HAP-1 (cell line): ENCODE measurements at regions not wholly inside any gene's neighbourhood (a gene's known extent, or its start where the extent isn't known, plus 50 kb on each side); places are given as distances from the start of the nearest gene placed in this dataset.

Experiments used
- DNase-seq, 2 experiments: peaks; one replicate each; pipeline ENCODE4 v3.0.0-alpha.2; 2016 to 2020; ENCODE audit warnings: low spot score in 2 of 2
- H3K27me3 ChIP-seq: fragments of 250-450 bp; sonication (Bioruptor Pico); 2 replicates; pipeline ENCODE4 v1.5.1; 2020; ENCODE audit warnings: low read depth, mild to moderate bottlenecking, moderate library complexity
- H3K36me3 ChIP-seq: fragments of 250-450 bp; sonication (Bioruptor Pico); replicated peaks from 2 replicates; pipeline ENCODE4 v1.5.1; 2020; ENCODE audit warnings: mild to moderate bottlenecking
- H3K4me1 ChIP-seq: fragments of 250-450 bp; sonication (Bioruptor Pico); 2 replicates; pipeline ENCODE4 v1.5.1; 2020; ENCODE audit warnings: mild to moderate bottlenecking
- H3K4me3 ChIP-seq: fragments of 250-450 bp; sonication (Bioruptor Pico); 2 replicates; pipeline ENCODE4 v1.5.1; 2020; ENCODE audit warnings: mild to moderate bottlenecking, moderate library complexity
- H3K9me3 ChIP-seq: fragments of 250-450 bp; sonication (Bioruptor Pico); 2 replicates; pipeline ENCODE4 v1.5.1; 2020; ENCODE audit warnings: mild to moderate bottlenecking, moderate library complexity
- in situ Hi-C: fragments of 300-500 bp; cut with MboI; formaldehyde crosslinking; loops from 3 replicates; pipeline ENCODE4 v1.14.3; 2020; ENCODE audit warnings: low sequenced_read_pairs, inconsistent platforms, mixed read lengths

DNA sequence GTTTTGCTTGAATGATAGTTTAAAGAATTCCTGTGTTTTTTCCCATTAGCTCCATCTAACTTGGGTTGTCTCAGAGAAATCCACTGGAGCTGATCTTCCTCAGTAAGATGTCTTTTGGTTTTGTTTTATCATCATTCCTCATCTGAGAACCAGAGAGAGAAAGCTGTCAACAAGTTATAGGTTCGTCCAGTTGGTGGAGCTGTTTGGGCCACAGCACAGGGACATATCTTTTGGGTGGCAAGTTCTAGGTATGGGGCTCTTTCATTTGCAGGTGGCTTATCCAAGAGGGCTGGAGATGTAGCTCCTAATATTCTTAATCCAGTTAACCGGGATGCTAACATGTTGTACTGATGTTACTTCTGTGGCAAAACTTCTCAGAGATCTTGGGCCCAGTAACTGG is 174.2 kb downstream of the KCNRG start:
- Histone ChIP-seq H3K27me3 (no peaks in the 10 kb centered on the region), H3K36me3 (no peaks in the 10 kb centered on the region), H3K9me3 (no peaks in the 10 kb centered on the region), H3K4me3 (no peak overlapping the region), H3K4me1 (peaks cover 10% of the 10 kb centered on the region)
- no peak for DNase-seq
- in situ Hi-C loops, result no loop called here

DNA sequence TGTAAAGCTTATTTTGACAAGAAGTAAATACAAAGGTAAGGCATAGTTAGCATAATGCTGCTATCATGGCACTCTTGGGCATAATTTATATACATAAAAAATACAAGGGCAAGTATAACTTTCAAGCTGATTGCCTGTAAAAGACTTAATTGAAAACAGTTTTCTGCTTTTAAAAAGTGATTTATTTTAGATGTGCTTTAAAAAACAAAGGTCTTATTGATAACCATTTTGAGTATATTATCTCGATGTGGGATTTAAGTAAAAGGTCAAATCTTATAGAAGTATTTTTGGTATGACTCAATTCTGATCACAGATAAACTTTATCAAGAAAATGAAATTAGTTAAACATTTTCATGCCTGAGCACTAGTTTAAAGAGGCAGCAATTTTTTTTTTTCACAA is 175.8 kb downstream of the KCNRG start:
- no peaks in the 10 kb centered on the region for H3K36me3 ChIP-seq
- no peaks in the 10 kb centered on the region for H3K27me3 ChIP-seq
- in situ Hi-C loops, result no loop called here
- H3K4me3 ChIP-seq, result no peak overlapping the region
- H3K9me3 ChIP-seq, result no peaks in the 10 kb centered on the region
- peaks cover 10% of the 10 kb centered on the region for H3K4me1 ChIP-seq
- no peak for DNase-seq

DNA sequence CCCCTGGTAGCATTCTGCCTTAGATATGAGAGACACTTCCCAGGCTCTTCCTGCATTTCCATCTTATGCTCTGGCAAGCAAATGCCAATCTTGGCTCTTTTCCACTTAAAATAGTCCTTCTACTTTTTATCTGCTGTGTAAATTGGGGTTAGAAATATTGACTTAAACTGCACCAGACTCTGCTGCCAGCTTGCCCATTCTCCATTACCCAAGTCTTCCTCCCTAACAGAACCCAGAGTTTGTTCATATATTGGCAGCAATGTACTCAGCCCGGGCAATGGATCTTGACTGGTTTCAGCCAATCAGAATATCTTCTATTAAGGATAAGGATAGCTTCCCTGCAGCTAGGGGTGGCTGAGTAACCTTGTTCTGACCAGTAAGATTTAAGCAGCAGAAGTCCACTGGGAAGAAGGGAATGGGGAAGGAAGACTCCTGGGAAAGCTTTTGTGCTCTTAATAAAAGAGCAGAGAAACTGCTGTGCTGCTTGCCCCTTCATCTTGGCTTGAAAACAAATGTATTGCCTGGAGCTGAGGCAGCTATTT is 177.1 kb downstream of the KCNRG start:
- no peak for DNase-seq
- Histone ChIP-seq H3K4me1 (peaks cover 10% of the 10 kb centered on the region), H3K27me3 (no peaks in the 10 kb centered on the region), H3K36me3 (no peaks in the 10 kb centered on the region), H3K9me3 (no peaks in the 10 kb centered on the region), H3K4me3 (no peak overlapping the region)
- in situ Hi-C loops, result no loop called here

DNA sequence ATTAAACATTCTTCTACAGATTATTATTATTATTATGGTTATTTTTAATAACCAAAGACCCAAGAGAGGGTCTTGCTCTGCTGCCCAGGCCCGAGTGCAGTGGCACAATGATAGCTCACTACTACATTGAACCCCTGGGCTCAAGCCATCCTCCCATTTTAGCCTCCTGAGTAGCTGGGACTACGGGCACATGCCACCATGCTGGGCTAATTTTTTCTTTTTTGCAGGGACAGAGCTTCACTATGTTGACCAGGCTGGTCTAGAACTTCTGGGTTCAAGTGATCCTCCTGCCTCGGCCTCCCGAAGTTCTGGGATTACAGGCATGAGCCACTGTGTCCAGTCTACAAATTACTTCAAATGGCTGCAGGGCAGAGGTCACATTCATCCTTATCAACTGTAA is 179.8 kb downstream of the KCNRG start:
- in situ Hi-C loops, result no loop called here
- no peak for DNase-seq
- no peak overlapping the region for H3K4me3 ChIP-seq
- H3K27me3 ChIP-seq, result no peaks in the 10 kb centered on the region
- no peaks in the 10 kb centered on the region for H3K9me3 ChIP-seq
- no peaks in the 10 kb centered on the region for H3K36me3 ChIP-seq
- H3K4me1 ChIP-seq, result no peaks in the 10 kb centered on the region

DNA sequence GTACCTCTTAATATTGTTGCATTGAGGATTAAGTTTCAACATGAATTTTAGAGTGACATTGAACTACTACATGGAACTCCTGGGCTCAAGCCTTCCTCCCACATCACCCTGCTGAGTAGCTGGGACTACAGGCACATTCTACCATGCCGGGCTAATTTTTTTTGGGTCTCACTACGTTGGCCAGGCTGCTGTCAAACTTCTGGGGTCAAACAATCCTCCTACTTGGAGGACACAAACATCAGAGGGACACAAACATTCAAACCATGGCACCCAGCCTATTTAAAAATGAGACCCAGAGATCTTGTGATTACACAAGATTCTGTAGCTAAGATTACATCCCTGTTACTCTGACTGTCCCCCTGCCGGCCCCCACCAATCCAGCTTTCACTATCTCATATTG is 180.9 kb downstream of the KCNRG start:
- in situ Hi-C loops, result no loop called here
- no peaks in the 10 kb centered on the region for H3K4me1 ChIP-seq

DNA sequence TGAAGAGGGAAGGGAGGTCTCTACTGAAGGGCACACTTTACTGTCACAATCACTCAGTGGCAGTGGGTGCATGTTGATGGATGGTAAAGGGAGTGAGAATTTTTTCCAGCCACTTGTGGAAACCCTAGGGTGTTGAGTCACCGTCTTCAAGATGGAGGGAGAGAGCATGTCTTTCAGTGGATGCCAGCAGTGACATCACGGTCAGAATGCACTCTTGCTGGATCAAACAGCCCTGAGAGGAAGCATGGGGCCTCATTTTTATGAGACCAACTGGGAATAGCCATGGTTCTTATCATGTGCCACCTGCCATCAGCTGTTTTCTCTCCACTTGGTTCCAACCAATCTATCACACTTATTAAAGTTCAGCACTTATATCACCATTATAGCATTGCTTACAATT is 182.5 kb downstream of the KCNRG start:
- Histone ChIP-seq H3K4me3 (no peak overlapping the region), H3K9me3 (no peaks in the 10 kb centered on the region), H3K36me3 (no peaks in the 10 kb centered on the region), H3K4me1 (no peaks in the 10 kb centered on the region), H3K27me3 (no peaks in the 10 kb centered on the region)
- no peak for DNase-seq
- in situ Hi-C loops, result no loop called here

More for the DNA sequence above, 180.9 kb downstream of the KCNRG start:
- Histone ChIP-seq H3K36me3 (no peaks in the 10 kb centered on the region), H3K4me3 (no peak overlapping the region), H3K9me3 (no peaks in the 10 kb centered on the region), H3K27me3 (no peaks in the 10 kb centered on the region)
- DNase-seq, result no peak

DNA sequence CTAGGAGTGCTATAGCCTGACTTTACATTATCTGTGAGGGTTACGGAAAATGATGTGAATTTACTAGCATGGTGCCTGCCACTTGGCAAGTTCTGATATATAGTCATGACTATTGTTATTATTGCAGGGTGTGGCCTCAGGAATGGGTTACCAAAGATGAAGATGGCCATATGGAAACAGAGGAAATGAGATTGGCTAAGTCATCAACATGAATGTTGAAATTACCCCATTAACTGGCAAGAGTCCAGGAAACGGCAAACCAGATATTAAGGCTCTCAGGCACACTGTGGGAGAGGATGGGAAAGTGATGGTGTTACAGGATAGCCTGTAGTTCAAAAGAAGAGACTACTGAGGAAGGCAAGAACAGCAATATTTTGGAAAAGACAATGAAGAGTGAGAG is 183.3 kb downstream of the KCNRG start:
- no peaks in the 10 kb centered on the region for H3K9me3 ChIP-seq
- no peaks in the 10 kb centered on the region for H3K4me1 ChIP-seq
- no peak overlapping the region for H3K4me3 ChIP-seq
- in situ Hi-C loops, result no loop called here
- DNase-seq, result no peak
- H3K36me3 ChIP-seq, result no peaks in the 10 kb centered on the region
- H3K27me3 ChIP-seq, result no peaks in the 10 kb centered on the region

DNA sequence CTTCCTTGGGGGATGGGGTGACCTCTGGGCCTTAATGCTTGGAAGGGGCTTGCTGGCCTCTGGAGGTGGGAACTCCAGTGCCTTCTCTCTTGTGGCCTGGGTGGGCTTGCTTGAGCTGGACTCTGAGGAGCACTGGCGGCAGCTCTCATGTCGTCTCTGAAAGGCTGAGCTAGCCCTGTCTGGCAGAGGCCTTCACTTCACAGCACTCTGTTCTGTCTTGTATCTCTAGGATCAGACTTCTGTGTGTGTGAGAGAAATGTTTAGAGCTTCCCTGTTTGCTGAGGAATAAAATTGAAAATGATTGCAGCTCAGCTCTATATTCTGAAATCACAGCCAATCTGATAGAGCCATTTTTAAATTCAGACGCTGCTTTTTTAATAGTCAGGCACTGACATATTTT is 185.3 kb downstream of the KCNRG start:
- H3K4me1 ChIP-seq, result no peaks in the 10 kb centered on the region
- no peaks in the 10 kb centered on the region for H3K36me3 ChIP-seq
- DNase-seq, result no peak
- H3K27me3 ChIP-seq, result no peaks in the 10 kb centered on the region
- in situ Hi-C loops, result no loop called here
- H3K4me3 ChIP-seq, result no peak overlapping the region
- no peaks in the 10 kb centered on the region for H3K9me3 ChIP-seq

DNA sequence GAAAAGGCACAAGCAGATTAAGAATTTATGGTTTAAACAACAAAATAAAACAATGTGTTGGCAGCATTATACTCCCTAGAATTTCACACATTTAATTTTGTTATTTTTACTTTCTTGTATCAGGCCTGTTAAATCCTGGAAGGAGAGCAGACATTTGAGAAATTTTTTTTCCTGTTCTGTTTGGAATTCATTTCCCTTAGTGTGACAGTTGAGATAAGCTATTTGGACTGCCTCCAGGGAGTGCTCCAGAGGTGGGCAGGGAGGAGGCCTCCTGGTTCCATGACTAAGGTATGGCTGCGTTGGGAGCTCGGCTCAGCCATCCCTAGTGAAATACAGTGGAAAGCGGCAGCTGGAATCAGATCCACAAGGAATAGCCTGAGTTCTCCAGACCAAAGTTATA is 185.7 kb downstream of the KCNRG start:
- DNase-seq, result no peak
- Histone ChIP-seq H3K27me3 (no peaks in the 10 kb centered on the region), H3K9me3 (no peaks in the 10 kb centered on the region), H3K36me3 (no peaks in the 10 kb centered on the region), H3K4me3 (no peak overlapping the region), H3K4me1 (no peaks in the 10 kb centered on the region)
- in situ Hi-C loops, result no loop called here

DNA sequence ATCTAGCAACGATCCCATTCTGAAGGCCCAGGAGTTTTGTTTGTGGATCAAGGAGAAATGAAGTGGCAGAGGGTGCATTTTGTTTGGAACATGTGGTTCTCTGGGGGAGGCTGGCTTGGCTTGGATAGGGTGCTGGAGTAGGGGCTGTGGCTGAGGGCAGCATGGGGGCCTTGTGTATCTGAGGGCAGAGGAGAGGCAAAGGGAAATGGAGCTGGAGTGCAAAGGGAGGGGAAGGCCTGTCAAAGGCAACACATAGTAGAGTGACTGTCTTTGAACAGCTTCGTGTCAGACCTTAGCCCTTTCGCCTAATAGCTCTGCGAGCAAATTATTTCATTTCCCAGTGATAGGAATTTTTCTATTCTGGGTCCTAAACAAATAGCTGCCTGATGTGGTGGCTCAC is 187.2 kb downstream of the KCNRG start:
- H3K4me3 ChIP-seq, result no peak overlapping the region
- no peaks in the 10 kb centered on the region for H3K9me3 ChIP-seq
- no peaks in the 10 kb centered on the region for H3K27me3 ChIP-seq
- H3K4me1 ChIP-seq, result no peaks in the 10 kb centered on the region
- no peak for DNase-seq
- H3K36me3 ChIP-seq, result no peaks in the 10 kb centered on the region
- in situ Hi-C loops, result no loop called here

DNA sequence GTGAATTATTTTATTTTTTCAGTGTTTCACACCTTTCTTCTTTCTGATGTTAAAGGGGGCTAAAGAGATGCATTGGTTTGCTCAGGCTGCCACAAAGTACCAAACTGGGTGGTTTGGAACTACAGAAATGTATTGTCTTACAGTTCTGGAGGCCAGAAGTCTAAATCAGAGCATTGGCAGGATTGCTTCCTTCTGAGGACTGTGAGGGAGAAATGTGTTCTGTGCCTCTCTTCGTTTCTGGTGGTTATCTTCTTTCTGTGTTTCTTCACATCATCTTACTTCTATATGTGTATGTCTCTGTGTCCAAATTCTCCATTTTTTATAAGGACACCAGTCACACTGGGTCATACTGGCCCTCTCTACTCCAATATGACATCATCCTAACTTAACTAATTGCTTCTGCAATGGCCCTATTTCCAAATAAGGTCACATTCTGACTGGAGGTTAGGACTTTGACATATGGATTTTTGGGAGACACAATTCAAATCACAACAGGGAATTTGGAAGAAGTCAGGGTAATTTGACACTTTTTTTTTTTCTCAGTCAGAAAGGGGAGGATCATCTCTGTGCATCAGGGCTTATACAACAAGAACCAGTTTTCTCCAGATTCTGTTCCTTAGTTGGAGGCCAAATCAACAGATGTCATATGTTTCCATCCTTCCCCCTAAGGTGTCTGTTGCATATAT is 188.2 kb downstream of the KCNRG start:
- no peaks in the 10 kb centered on the region for H3K4me1 ChIP-seq
- in situ Hi-C loops, result no loop called here
- no peak overlapping the region for H3K4me3 ChIP-seq
- H3K27me3 ChIP-seq, result no peaks in the 10 kb centered on the region
- H3K9me3 ChIP-seq, result no peaks in the 10 kb centered on the region
- DNase-seq, result no peak
- H3K36me3 ChIP-seq, result no peaks in the 10 kb centered on the region

DNA sequence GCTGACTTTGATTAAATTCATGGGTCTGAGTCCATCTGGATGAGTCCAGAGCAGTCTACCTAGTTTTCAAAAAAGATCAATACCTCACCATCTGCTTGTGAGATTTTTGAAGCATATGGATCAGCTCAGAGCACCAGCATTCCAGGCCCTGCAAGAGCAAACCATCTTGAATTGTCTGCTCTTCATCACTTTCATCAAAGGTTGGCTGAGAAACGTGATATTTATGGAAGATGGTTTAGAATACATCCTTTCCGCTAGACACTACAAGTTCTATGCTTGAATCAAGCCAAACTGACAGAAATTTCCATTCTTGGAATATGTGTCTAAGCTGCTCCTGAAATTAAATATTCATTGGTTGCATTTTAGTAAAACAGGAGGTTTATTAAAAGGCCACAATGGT is 190.3 kb downstream of the KCNRG start:
- Histone ChIP-seq H3K4me1 (no peaks in the 10 kb centered on the region), H3K36me3 (no peaks in the 10 kb centered on the region), H3K9me3 (no peaks in the 10 kb centered on the region), H3K27me3 (no peaks in the 10 kb centered on the region), H3K4me3 (no peak overlapping the region)
- DNase-seq, result no peak
- in situ Hi-C loops, result no loop called here

DNA sequence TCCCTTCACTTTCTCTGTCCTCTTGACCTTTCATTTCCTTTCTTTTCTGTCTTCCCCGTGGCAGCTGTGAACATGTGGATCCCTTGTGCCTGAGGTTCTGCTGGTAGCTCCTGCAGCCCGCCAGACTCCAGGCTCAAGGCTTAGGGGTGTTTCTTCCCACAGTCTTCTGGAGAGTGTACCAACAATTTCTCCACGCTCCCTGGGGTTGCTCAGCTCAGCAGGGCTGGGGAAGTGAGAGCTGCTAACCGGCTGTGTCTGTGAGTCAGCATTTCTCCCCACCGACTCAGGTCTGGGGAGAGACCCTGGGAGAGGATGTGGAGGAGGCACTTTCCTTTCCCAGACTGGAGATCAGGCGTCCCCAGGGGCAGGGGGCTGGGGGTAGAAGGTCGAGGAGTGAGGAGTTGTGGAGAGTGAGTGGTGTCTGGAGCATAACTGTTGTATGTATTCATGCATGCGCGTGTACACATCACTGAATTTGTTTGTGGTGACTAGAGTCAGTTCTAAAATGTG is 193.6 kb downstream of the KCNRG start:
- no peaks in the 10 kb centered on the region for H3K36me3 ChIP-seq
- H3K9me3 ChIP-seq, result no peaks in the 10 kb centered on the region
- peak in 1 of 2 experiments; percentile 21 for DNase-seq
- no peaks in the 10 kb centered on the region for H3K27me3 ChIP-seq
- H3K4me3 ChIP-seq, result no peak overlapping the region
- no peaks in the 10 kb centered on the region for H3K4me1 ChIP-seq
- in situ Hi-C loops, result no loop called here

DNA sequence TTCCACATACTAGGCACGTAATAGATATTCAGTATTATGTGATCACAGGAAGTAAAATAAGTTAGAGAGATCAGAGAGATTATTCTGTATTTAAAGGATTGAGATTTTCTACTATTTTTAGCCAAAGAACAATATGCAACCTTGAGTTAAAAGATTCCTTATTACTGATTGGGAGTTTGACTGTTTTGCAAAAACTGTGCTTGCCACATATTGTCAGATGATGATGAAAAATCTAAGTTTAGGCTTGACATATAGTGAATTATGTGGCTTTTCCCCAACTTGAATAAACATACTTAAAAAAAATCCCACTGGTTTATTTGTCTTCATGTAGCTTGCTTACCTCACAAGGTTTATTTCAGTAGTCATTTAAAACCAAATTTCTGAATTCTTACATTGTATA is 194.4 kb downstream of the KCNRG start:
- H3K36me3 ChIP-seq, result no peaks in the 10 kb centered on the region
- H3K9me3 ChIP-seq, result no peaks in the 10 kb centered on the region
- in situ Hi-C loops, result no loop called here
- no peaks in the 10 kb centered on the region for H3K27me3 ChIP-seq
- DNase-seq, result no peak
- no peaks in the 10 kb centered on the region for H3K4me1 ChIP-seq
- H3K4me3 ChIP-seq, result no peak overlapping the region

DNA sequence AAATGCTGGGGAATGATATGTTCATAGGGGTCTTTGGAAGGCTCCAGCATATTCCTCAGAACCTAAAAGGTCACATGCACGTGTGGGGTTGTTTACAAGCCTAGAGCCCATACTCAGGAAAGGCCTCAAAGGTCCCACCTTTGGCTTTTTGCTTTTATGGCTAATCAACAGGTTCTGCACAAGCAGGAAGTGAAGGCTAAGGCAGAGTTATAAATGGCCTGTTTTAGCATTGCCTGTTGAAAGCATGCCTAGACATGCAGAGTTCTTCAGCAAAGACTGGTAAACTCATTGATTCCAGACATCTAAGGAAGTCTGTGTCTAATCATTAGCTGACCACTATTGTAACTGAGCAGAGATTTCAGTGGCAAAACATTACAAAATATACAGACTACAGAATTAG is 198.3 kb downstream of the KCNRG start:
- Histone ChIP-seq H3K4me3 (no peak overlapping the region), H3K36me3 (no peaks in the 10 kb centered on the region), H3K9me3 (no peaks in the 10 kb centered on the region), H3K4me1 (no peaks in the 10 kb centered on the region), H3K27me3 (no peaks in the 10 kb centered on the region)
- in situ Hi-C loops, result no loop called here
- DNase-seq, result no peak
